H1 (cell line): ENCODE measurements at regions not wholly inside any gene's neighbourhood (a gene's known extent, or its start where the extent isn't known, plus 50 kb on each side); places are given as distances from the start of the nearest gene placed in this dataset.

Experiments
- CTCF ChIA-PET: fragments of 300-600 bp; sonication (Branson Sonifier 250); formaldehyde crosslinking; loops from one replicate; lab custom pipeline; 2021; ENCODE audit not compliant: partially characterized antibody; lab: Charles Lee
- POLR2A ChIA-PET: fragments of 300-600 bp; sonication (Branson Sonifier 250); formaldehyde crosslinking; loops from one replicate; lab custom pipeline; 2021; ENCODE audit warnings: inconsistent platforms; ENCODE audit not compliant: partially characterized antibody; lab: Charles Lee
- DNase-seq, 2 experiments: peaks; one replicate each; pipeline versions ENCODE4 v3.0.0 to v3.0.0-alpha.2; 2010 to 2022; ENCODE audit warnings: low spot score in 2 of 2, low read depth in 1 of 2, mixed read lengths in 1 of 2
- FAIRE-seq: peaks from 2 replicates; lab custom pipeline; 2011; peaks lifted over from hg19 to GRCh38; lab: Jason Lieb, UNC
- H2AFZ ChIP-seq: 2 replicates; pipeline ENCODE4 v1.8.1; 2012; ENCODE audit warnings: low read length, inconsistent platforms
- H2AK5ac ChIP-seq: 2 replicates; pipeline ENCODE4 v1.6.1; 2013; ENCODE audit warnings: low read depth, low read length
- H2BK120ac ChIP-seq: replicated peaks from 2 replicates; pipeline ENCODE3; 2013; ENCODE audit warnings: low read depth, low read length, inconsistent platforms
- H2BK12ac ChIP-seq: 2 replicates; pipeline ENCODE4 v1.6.1; 2013; ENCODE audit warnings: low read depth, low read length
- H2BK15ac ChIP-seq: 2 replicates; pipeline ENCODE4 v1.6.1; 2013; ENCODE audit warnings: low read length
- H2BK20ac ChIP-seq: 2 replicates; pipeline ENCODE4 v1.6.1; 2013; ENCODE audit warnings: low read length
- H2BK5ac ChIP-seq: 2 replicates; pipeline ENCODE4 v1.6.1; 2013; ENCODE audit warnings: low read depth, low read length
- H3K14ac ChIP-seq: 2 replicates; pipeline ENCODE4 v1.6.1; 2013; ENCODE audit warnings: inconsistent platforms; ENCODE audit not compliant: insufficient read length
- H3K18ac ChIP-seq: 2 replicates; pipeline ENCODE4 v1.6.1; 2013; ENCODE audit warnings: low read length; ENCODE audit errors: extremely low read depth
- H3K23ac ChIP-seq: 2 replicates; pipeline ENCODE4 v1.6.1; 2013; ENCODE audit warnings: inconsistent platforms; ENCODE audit not compliant: insufficient read length
- H3K23me2 ChIP-seq: 2 replicates; pipeline ENCODE4 v1.6.1; 2013; ENCODE audit warnings: low read depth, low read length
- H3K27ac ChIP-seq: 2 replicates; pipeline ENCODE4 v1.6.1; 2011; ENCODE audit warnings: low read depth, low read length, inconsistent platforms
- H3K27me3 ChIP-seq, 4 experiments: replicated peaks in 1 of 4; 1 replicate in 1 of 4; 2 replicates in 3 of 4; pipeline versions ENCODE4 v1.6.1 to v1.8.1; 2011 to 2013; ENCODE audit warnings: low read length in 3 of 4, mild to moderate bottlenecking in 3 of 4, inconsistent platforms in 2 of 4, mixed read lengths in 2 of 4, moderate library complexity in 1 of 4; ENCODE audit not compliant: control insufficient read depth in 3 of 4, insufficient read depth in 3 of 4; ENCODE audit errors: extremely low read depth in 1 of 4
- H3K36me3 ChIP-seq, 4 experiments: 2 replicates each; pipeline versions ENCODE4 v1.6.1 to v1.8.1; 2011 to 2013; ENCODE audit warnings: mild to moderate bottlenecking in 4 of 4, low read length in 3 of 4, moderate library complexity in 2 of 4, control low read depth in 1 of 4, inconsistent platforms in 1 of 4; ENCODE audit not compliant: insufficient read depth in 4 of 4, control insufficient read depth in 2 of 4
- H3K4ac ChIP-seq: replicated peaks from 2 replicates; pipeline ENCODE3; 2013; ENCODE audit warnings: low read length, low read depth, mixed read lengths, inconsistent platforms; ENCODE audit not compliant: insufficient read length
- H3K4me1 ChIP-seq, 4 experiments: replicated peaks in 1 of 4; 1 replicate in 1 of 4; 2 replicates in 3 of 4; pipeline versions ENCODE4 v1.6.1 to v1.8.1; 2011 to 2013; ENCODE audit warnings: low read length in 3 of 4, inconsistent platforms in 2 of 4, mixed read lengths in 1 of 4; ENCODE audit not compliant: insufficient read depth in 4 of 4, control insufficient read depth in 3 of 4
- H3K4me2 ChIP-seq, 2 experiments: 2 replicates each; pipeline versions ENCODE4 v1.6.1 to v1.8.1; 2011 to 2013; ENCODE audit warnings: low read depth in 2 of 2, low read length in 2 of 2, control low read depth in 1 of 2, inconsistent platforms in 1 of 2, mild to moderate bottlenecking in 1 of 2; ENCODE audit not compliant: insufficient read depth in 1 of 2
- H3K4me3 ChIP-seq, 4 experiments: fragments of 200-600, 300-600 bp in 1 of 4; sonication (generic), shearing (Covaris generic), sonication (Bioruptor Twin) in 1 of 4; 2 replicates each; pipeline versions ENCODE4 v1.5.1 to v1.8.1; 2011 to 2016; ENCODE audit warnings: low read length in 4 of 4, low read depth in 3 of 4, control low read depth in 2 of 4, inconsistent platforms in 2 of 4, mild to moderate bottlenecking in 2 of 4, mixed read lengths in 1 of 4, moderate library complexity in 1 of 4; ENCODE audit not compliant: insufficient read depth in 2 of 4; ENCODE audit errors: extremely low read depth in 1 of 4
- H3K56ac ChIP-seq: replicated peaks from 2 replicates; pipeline ENCODE3; 2013; ENCODE audit warnings: low read depth, mild to moderate bottlenecking, mixed read lengths, low read length, inconsistent platforms; ENCODE audit not compliant: insufficient read length
- H3K79me1 ChIP-seq: 2 replicates; pipeline ENCODE4 v1.6.1; 2013; ENCODE audit warnings: low read depth, low read length, control low read depth
- H3K79me2 ChIP-seq, 2 experiments: 2 replicates each; pipeline versions ENCODE4 v1.6.1 to v1.8.1; 2012 to 2013; ENCODE audit warnings: low read length in 2 of 2, mild to moderate bottlenecking in 2 of 2, inconsistent platforms in 1 of 2; ENCODE audit not compliant: insufficient read depth in 2 of 2, control insufficient read depth in 1 of 2
- H3K9ac ChIP-seq, 4 experiments: replicated peaks in 1 of 4; 1 replicate in 1 of 4; 2 replicates in 3 of 4; pipeline versions ENCODE4 v1.6.1 to v1.8.1; 2011 to 2013; ENCODE audit warnings: low read depth in 3 of 4, low read length in 3 of 4, control low read depth in 2 of 4, mild to moderate bottlenecking in 2 of 4, moderate library complexity in 2 of 4, inconsistent platforms in 1 of 4; ENCODE audit errors: extremely low read depth in 1 of 4
- H3K9me3 ChIP-seq, 2 experiments: 2 replicates each; pipeline versions ENCODE4 v1.6.1 to v1.8.1; 2012 to 2013; ENCODE audit warnings: mild to moderate bottlenecking in 2 of 2, moderate library complexity in 2 of 2, control low read depth in 1 of 2, inconsistent platforms in 1 of 2, low read depth in 1 of 2, low read length in 1 of 2, mixed read lengths in 1 of 2; ENCODE audit not compliant: insufficient read depth in 2 of 2
- H4K20me1 ChIP-seq, 2 experiments: replicated peaks in 1 of 2; 2 replicates each; pipeline versions ENCODE3 to v1.8.1; 2011 to 2013; ENCODE audit warnings: inconsistent platforms in 2 of 2, low read length in 2 of 2, mild to moderate bottlenecking in 1 of 2; ENCODE audit not compliant: insufficient read depth in 2 of 2, control insufficient read depth in 1 of 2
- H4K5ac ChIP-seq: 2 replicates; pipeline ENCODE4 v1.6.1; 2013; ENCODE audit warnings: low read length, low read depth, mixed read lengths, inconsistent platforms; ENCODE audit not compliant: insufficient read length
- H4K8ac ChIP-seq: 2 replicates; pipeline ENCODE4 v1.8.0; 2013; ENCODE audit warnings: mild to moderate bottlenecking, moderate library complexity, low read length, inconsistent platforms; ENCODE audit not compliant: insufficient read depth; ENCODE audit errors: extremely low read depth
- H4K91ac ChIP-seq: replicated peaks from 2 replicates; pipeline ENCODE3; 2013; ENCODE audit warnings: low read length, mixed read lengths, inconsistent platforms; ENCODE audit not compliant: insufficient read length
- BACH1 ChIP-seq: IDR thresholded peaks from 2 replicates; pipeline ENCODE4 v1.6.1; 2012; ENCODE audit warnings: low read length, improper control_type of control experiment
- TAF7 ChIP-seq: optimal IDR thresholded peaks from 2 replicates; pipeline ENCODE3; 2011; ENCODE audit warnings: low read depth, mild to moderate bottlenecking, inconsistent platforms, low read length, moderate library complexity, borderline replicate concordance
- WGBS, 2 experiments: shearing (Covaris generic) in 1 of 2; methylation state at CpG; one replicate each; pipeline versions ENCODE4 v1.1.6 to v1.1.7; 2013 to 2015; ENCODE audit warnings: low lambda C conversion rate in 2 of 2, mixed read lengths in 2 of 2, inconsistent platforms in 1 of 2, low coverage in 1 of 2, missing lambda C conversion rate in 1 of 2; ENCODE audit not compliant: insufficient replicate concordance in 2 of 2, insufficient coverage in 1 of 2, insufficient read length in 1 of 2; ENCODE audit errors: extremely low coverage in 1 of 2, missing lambda C conversion rate in 1 of 2; 5-methylcytosine and 5-hydroxymethylcytosine counted together

- H3K4me2 ChIP-seq = no peak overlapping the region
- H3K79me2 ChIP-seq = no peaks in the 10 kb centered on the region
- CTCF ChIA-PET = interaction anchor here (0.8 to 2.5 kb wide), 8 partner anchors 9 to 162 kb away, joined by 3 to 12 read pairs (median 4); no protein-coding TSS in a partner anchor
- peaks cover 0 to 4% (median 1%) of the 10 kb centered on the region in 4 experiments; a peak in 1 of 7 replicates for H3K4me1 ChIP-seq
- no peak overlapping the region for H3K23ac ChIP-seq
- H3K79me1 ChIP-seq = no peaks in the 10 kb centered on the region
- H4K91ac ChIP-seq = no peak overlapping the region
- no peaks in the 10 kb centered on the region for H4K20me1 ChIP-seq
- FAIRE-seq (no peak), DNase-seq (no peak)
- no peak overlapping the region for H2BK120ac ChIP-seq
- no peak overlapping the region for H3K4me3 ChIP-seq
- H4K5ac ChIP-seq = no peak overlapping the region
- no peaks in the 10 kb centered on the region for H3K27me3 ChIP-seq
- no peak overlapping the region for H2BK15ac ChIP-seq
- no peak overlapping the region for H3K27ac ChIP-seq
- H3K14ac ChIP-seq = no peak overlapping the region
- H3K18ac ChIP-seq = no peak overlapping the region
- WGBS, 2 experiments = 85% methylated on average over 4 of the region's 4 CpGs; no CpG with 5 or more reads in 1 of the 2 experiments
- no peaks in the 10 kb centered on the region for H3K36me3 ChIP-seq
- no peak overlapping the region for H2BK5ac ChIP-seq
- no peak overlapping the region for H2BK20ac ChIP-seq
- no peak overlapping the region for H3K4ac ChIP-seq
- no peak overlapping the region for H2AFZ ChIP-seq
- no peak overlapping the region for H2BK12ac ChIP-seq
- no peak overlapping the region for H3K56ac ChIP-seq
- POLR2A ChIA-PET = no interaction called here
- no peak overlapping the region for H3K9ac ChIP-seq
- H3K23me2 ChIP-seq = no peaks in the 10 kb centered on the region
- no peak overlapping the region for H2AK5ac ChIP-seq
- H4K8ac ChIP-seq = no peak overlapping the region
- H3K9me3 ChIP-seq = no peaks in the 10 kb centered on the region
- TF ChIP-seq BACH1 (no peak), TAF7 (no peak)
These were observed 520.1 kb upstream of the NBEA start for GRCh38 chr13:34421858-34422475.
